ENCODE measurements at regions not wholly inside any gene's neighbourhood (a gene's known extent, or its start where the extent isn't known, plus 50 kb on each side); places are given as distances from the start of the nearest gene placed in this dataset.

DNA sequence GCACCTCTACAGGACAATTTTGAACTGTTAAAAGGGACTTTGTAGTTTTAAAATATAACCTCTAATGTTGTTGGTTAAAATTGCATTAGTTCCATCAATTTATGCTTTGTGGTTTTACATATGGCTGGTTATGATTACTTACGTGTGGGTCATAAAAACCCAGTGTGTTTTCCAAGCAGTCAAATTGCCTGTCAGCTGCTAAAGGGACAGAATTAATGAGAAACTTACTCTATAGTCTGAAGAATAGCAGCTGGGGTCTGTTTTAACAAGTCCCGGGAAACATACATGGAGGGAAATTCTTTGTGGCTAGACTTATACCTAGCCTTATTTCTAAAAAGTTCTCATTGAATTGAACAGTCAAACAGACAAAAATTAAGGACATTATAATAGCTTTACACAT lies 820.9 kb upstream of the ADGRL4 start:
- POLR2A ChIA-PET: no interaction called here
- intact Hi-C loops (cut with micrococcal nuclease; ENCODE audit: unreplicated experiment): no loop called here

DNA sequence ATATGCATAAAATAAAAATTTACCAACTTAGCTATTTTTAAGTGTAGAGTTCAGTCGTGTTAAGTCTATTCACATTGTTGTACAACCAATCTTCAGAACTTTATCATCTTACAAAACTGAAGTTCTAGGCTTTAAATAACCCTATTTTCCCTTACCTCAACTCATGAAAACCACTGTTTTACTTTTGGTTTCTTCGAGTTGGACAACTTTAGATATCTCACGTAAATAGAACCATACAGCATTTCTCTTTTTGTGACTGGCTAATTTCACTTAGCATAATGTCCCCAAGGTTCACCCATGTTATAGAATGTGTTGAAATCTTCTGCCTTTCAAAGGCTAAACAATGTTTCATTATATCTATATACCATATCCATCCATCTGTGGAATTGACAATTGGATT lies 819.0 kb upstream of the ADGRL4 start:
- Histone ChIP-seq H3K4me1 (ENCODE audit: control insufficient read depth, insufficient read depth, low read length) (no peaks in the 10 kb centered on the region), H3K9me3 (ENCODE audit: control insufficient read depth, insufficient read depth, low read depth, low read length) (peaks cover 3% of the 10 kb centered on the region; the same call in 1 of the 2 replicates), H3K27me3 (ENCODE audit: control insufficient read depth, insufficient read depth, low read length) (no peaks in the 10 kb centered on the region), H3K36me3 (ENCODE audit: control insufficient read depth, insufficient read depth, low read length) (no peaks in the 10 kb centered on the region), H3K4me3 (ENCODE audit: low read depth in 2 of 2, low read length in 2 of 2) (no peak overlapping the region), H3K27ac (ENCODE audit: low read length) (no peak overlapping the region)
- DNase-seq (ENCODE audit: low read depth, low spot score): no peak
- TF ChIP-seq SIN3A (IDR thresholded peaks at IDR 0.05; ENCODE audit: borderline replicate concordance, insufficient read depth, low read depth, low read length): no peak
- intact Hi-C loops (cut with micrococcal nuclease; ENCODE audit: unreplicated experiment) (no loop called here), in situ Hi-C loops (cut with HindIII; ENCODE audit: low pct_unique_long_range_greater_than_20kb, low sequenced_read_pairs) (no loop called here)
- no peak for ATAC-seq
- ChIA-PET POLR2A (no interaction called here), CTCF (no interaction called here)
- BruUV-seq (replicated peaks): no TSS peak

More for the DNA sequence above, 820.9 kb upstream of the ADGRL4 start:
- Histone ChIP-seq H3K9me3 (ENCODE audit: control insufficient read depth, insufficient read depth, low read depth, low read length) (peaks cover 3% of the 10 kb centered on the region; the same call in 1 of the 2 replicates), H3K27me3 (ENCODE audit: control insufficient read depth, insufficient read depth, low read length) (no peaks in the 10 kb centered on the region), H3K36me3 (ENCODE audit: control insufficient read depth, insufficient read depth, low read length) (no peaks in the 10 kb centered on the region), H3K27ac (ENCODE audit: low read length) (no peak overlapping the region), H3K4me3 (ENCODE audit: low read depth in 2 of 2, low read length in 2 of 2) (no peak overlapping the region), H3K4me1 (ENCODE audit: control insufficient read depth, insufficient read depth, low read length) (no peaks in the 10 kb centered on the region)
- CTCF ChIA-PET: no interaction called here
- in situ Hi-C loops (cut with HindIII; ENCODE audit: low pct_unique_long_range_greater_than_20kb, low sequenced_read_pairs): no loop called here
- DNase-seq (ENCODE audit: low read depth, low spot score) (no peak), ATAC-seq (no peak)
- TF ChIP-seq, protein P1, sequence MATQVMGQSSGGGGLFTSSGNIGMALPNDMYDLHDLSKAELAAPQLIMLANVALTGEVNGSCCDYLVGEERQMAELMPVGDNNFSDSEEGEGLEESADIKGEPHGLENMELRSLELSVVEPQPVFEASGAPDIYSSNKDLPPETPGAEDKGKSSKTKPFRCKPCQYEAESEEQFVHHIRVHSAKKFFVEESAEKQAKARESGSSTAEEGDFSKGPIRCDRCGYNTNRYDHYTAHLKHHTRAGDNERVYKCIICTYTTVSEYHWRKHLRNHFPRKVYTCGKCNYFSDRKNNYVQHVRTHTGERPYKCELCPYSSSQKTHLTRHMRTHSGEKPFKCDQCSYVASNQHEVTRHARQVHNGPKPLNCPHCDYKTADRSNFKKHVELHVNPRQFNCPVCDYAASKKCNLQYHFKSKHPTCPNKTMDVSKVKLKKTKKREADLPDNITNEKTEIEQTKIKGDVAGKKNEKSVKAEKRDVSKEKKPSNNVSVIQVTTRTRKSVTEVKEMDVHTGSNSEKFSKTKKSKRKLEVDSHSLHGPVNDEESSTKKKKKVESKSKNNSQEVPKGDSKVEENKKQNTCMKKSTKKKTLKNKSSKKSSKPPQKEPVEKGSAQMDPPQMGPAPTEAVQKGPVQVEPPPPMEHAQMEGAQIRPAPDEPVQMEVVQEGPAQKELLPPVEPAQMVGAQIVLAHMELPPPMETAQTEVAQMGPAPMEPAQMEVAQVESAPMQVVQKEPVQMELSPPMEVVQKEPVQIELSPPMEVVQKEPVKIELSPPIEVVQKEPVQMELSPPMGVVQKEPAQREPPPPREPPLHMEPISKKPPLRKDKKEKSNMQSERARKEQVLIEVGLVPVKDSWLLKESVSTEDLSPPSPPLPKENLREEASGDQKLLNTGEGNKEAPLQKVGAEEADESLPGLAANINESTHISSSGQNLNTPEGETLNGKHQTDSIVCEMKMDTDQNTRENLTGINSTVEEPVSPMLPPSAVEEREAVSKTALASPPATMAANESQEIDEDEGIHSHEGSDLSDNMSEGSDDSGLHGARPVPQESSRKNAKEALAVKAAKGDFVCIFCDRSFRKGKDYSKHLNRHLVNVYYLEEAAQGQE (IDR thresholded peaks at IDR 0.05; ENCODE audit: insufficient read depth in 1 of 2, low read depth in 2 of 2, low read length in 1 of 2): no peak
- TF ChIP-seq SIN3A (IDR thresholded peaks at IDR 0.05; ENCODE audit: borderline replicate concordance, insufficient read depth, low read depth, low read length) (no peak), POLR2AphosphoS5 (IDR thresholded peaks at IDR 0.05; ENCODE audit: low read depth, low read length) (no peak), TCF7L2 (IDR thresholded peaks at IDR 0.05; ENCODE audit: low read depth, low read length) (no peak)
- TF ChIP-seq, protein P2, sequence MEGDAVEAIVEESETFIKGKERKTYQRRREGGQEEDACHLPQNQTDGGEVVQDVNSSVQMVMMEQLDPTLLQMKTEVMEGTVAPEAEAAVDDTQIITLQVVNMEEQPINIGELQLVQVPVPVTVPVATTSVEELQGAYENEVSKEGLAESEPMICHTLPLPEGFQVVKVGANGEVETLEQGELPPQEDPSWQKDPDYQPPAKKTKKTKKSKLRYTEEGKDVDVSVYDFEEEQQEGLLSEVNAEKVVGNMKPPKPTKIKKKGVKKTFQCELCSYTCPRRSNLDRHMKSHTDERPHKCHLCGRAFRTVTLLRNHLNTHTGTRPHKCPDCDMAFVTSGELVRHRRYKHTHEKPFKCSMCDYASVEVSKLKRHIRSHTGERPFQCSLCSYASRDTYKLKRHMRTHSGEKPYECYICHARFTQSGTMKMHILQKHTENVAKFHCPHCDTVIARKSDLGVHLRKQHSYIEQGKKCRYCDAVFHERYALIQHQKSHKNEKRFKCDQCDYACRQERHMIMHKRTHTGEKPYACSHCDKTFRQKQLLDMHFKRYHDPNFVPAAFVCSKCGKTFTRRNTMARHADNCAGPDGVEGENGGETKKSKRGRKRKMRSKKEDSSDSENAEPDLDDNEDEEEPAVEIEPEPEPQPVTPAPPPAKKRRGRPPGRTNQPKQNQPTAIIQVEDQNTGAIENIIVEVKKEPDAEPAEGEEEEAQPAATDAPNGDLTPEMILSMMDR (IDR thresholded peaks at IDR 0.05): no peak
- BruUV-seq (replicated peaks): no TSS peak

DNA sequence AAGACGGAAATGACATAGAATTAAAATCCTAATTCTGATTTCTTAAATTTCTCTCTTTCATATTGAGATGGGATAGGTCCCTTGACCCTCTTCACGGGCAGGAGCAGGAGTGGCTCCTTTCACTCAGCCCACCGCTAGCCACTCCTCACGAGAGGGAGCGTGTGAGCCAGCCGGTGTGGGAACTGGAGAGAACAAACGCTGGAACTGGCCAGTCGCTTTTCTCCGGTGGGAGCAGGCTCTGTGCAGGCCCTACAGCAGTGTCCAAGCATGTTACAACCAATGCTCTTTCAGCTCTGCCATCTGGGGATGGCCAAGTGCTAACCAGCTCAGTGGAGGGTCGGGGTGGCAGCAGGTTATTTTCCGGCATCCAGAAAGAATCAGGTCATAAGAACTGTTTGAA lies 815.5 kb upstream of the ADGRL4 start:
- ChIA-PET CTCF (no interaction called here), POLR2A (no interaction called here)
- TF ChIP-seq, protein P1 (IDR thresholded peaks at IDR 0.05; ENCODE audit: insufficient read depth in 1 of 2, low read depth in 2 of 2, low read length in 1 of 2): no peak
- no peak for TF ChIP-seq SIN3A (IDR thresholded peaks at IDR 0.05; ENCODE audit: borderline replicate concordance, insufficient read depth, low read depth, low read length)
- no peak for TF ChIP-seq TCF7L2 (IDR thresholded peaks at IDR 0.05; ENCODE audit: low read depth, low read length)
- TF ChIP-seq, protein P2 (IDR thresholded peaks at IDR 0.05): no peak
- Histone ChIP-seq H3K9me3 (ENCODE audit: control insufficient read depth, insufficient read depth, low read depth, low read length) (no peaks in the 10 kb centered on the region), H3K4me3 (ENCODE audit: low read depth in 2 of 2, low read length in 2 of 2) (no peak overlapping the region), H3K27me3 (ENCODE audit: control insufficient read depth, insufficient read depth, low read length) (no peaks in the 10 kb centered on the region), H3K4me1 (ENCODE audit: control insufficient read depth, insufficient read depth, low read length) (no peaks in the 10 kb centered on the region), H3K36me3 (ENCODE audit: control insufficient read depth, insufficient read depth, low read length) (no peaks in the 10 kb centered on the region), H3K27ac (ENCODE audit: low read length) (no peak overlapping the region)
- no peak for DNase-seq (ENCODE audit: low read depth, low spot score)
- ATAC-seq: no peak
- intact Hi-C loops (cut with micrococcal nuclease; ENCODE audit: unreplicated experiment) (no loop called here), in situ Hi-C loops (cut with HindIII; ENCODE audit: low pct_unique_long_range_greater_than_20kb, low sequenced_read_pairs) (no loop called here)
- no TSS peak for BruUV-seq (replicated peaks)

Measured in Panc1 (cell line).